ENCODE measurements at regions not wholly inside any gene's neighbourhood (a gene's known extent, or its start where the extent isn't known, plus 50 kb on each side); places are given as distances from the start of the nearest gene placed in this dataset.

GRCh38 chr4:54818481-54818880 is 160.7 kb downstream of the KIT start:
- TF ChIP-seq, protein P1, sequence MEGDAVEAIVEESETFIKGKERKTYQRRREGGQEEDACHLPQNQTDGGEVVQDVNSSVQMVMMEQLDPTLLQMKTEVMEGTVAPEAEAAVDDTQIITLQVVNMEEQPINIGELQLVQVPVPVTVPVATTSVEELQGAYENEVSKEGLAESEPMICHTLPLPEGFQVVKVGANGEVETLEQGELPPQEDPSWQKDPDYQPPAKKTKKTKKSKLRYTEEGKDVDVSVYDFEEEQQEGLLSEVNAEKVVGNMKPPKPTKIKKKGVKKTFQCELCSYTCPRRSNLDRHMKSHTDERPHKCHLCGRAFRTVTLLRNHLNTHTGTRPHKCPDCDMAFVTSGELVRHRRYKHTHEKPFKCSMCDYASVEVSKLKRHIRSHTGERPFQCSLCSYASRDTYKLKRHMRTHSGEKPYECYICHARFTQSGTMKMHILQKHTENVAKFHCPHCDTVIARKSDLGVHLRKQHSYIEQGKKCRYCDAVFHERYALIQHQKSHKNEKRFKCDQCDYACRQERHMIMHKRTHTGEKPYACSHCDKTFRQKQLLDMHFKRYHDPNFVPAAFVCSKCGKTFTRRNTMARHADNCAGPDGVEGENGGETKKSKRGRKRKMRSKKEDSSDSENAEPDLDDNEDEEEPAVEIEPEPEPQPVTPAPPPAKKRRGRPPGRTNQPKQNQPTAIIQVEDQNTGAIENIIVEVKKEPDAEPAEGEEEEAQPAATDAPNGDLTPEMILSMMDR (IDR thresholded peaks at IDR 0.05), result no peak
- no peak for TF ChIP-seq POLR2A (IDR thresholded peaks at IDR 0.05)
